ENCODE measurements at regions not wholly inside any gene's neighbourhood (a gene's known extent, or its start where the extent isn't known, plus 50 kb on each side); places are given as distances from the start of the nearest gene placed in this dataset.

GRCh38 chr13:63139277-63139676, 1723.6 kb upstream of the PCDH20 start:
- no peaks in the 10 kb centered on the region for H3K27me3 ChIP-seq
- no peak overlapping the region for H3K4me2 ChIP-seq
- H3K27ac ChIP-seq = no peak overlapping the region; a peak in 1 of 22 replicates
- no peaks in the 10 kb centered on the region for H3K36me3 ChIP-seq
- no peak overlapping the region for H3K9ac ChIP-seq
- H3K9me3 ChIP-seq (replicated peaks in 1 of 11) = peaks cover 0 to 5% (median 0%) of the 10 kb centered on the region in 11 experiments; a peak in 1 of 22 replicates
- no peaks in the 10 kb centered on the region for H3K4me1 ChIP-seq
- H4K20me1 ChIP-seq = no peaks in the 10 kb centered on the region
- TF ChIP-seq Cebpa-rat (IDR thresholded peaks at IDR 0.05) = no peak
- no peak overlapping the region for H3K4me3 ChIP-seq

GRCh38 chr13:63129995-63130394, 1714.3 kb upstream of the PCDH20 start:
- Histone ChIP-seq H3K9ac (no peak overlapping the region), H3K4me2 (no peak overlapping the region), H3K36me3 (no peaks in the 10 kb centered on the region), H3K9me3 (replicated peaks in 1 of 11) (no peaks in the 10 kb centered on the region), H3K27ac (no peak overlapping the region), H3K27me3 (no peaks in the 10 kb centered on the region), H3K4me1 (no peaks in the 10 kb centered on the region), H3K4me3 (no peak overlapping the region), H4K20me1 (no peaks in the 10 kb centered on the region)
- TF ChIP-seq Cebpa-rat (IDR thresholded peaks at IDR 0.05) = no peak

- TF ChIP-seq Cebpa-rat (IDR thresholded peaks at IDR 0.05) = no peak
- no peaks in the 10 kb centered on the region for H4K20me1 ChIP-seq
- no peak overlapping the region for H3K9ac ChIP-seq
- H3K27ac ChIP-seq = no peak overlapping the region
- H3K4me2 ChIP-seq = no peak overlapping the region
- H3K27me3 ChIP-seq = no peaks in the 10 kb centered on the region
- no peaks in the 10 kb centered on the region for H3K36me3 ChIP-seq
- H3K9me3 ChIP-seq (replicated peaks in 1 of 11) = no peaks in the 10 kb centered on the region
- no peaks in the 10 kb centered on the region for H3K4me1 ChIP-seq
- no peak overlapping the region for H3K4me3 ChIP-seq
Measured at GRCh38 chr13:63128716-63129115, 1713.1 kb upstream of the PCDH20 start.

- no peaks in the 10 kb centered on the region for H3K4me1 ChIP-seq
- no peaks in the 10 kb centered on the region for H3K9me3 ChIP-seq (replicated peaks in 1 of 11)
- H3K36me3 ChIP-seq = no peaks in the 10 kb centered on the region
- no peaks in the 10 kb centered on the region for H4K20me1 ChIP-seq
- no peak overlapping the region for H3K4me3 ChIP-seq
- H3K9ac ChIP-seq = no peak overlapping the region
- H3K27me3 ChIP-seq = no peaks in the 10 kb centered on the region
- H3K4me2 ChIP-seq = no peak overlapping the region
- no peak overlapping the region for H3K27ac ChIP-seq
- no peak for TF ChIP-seq Cebpa-rat (IDR thresholded peaks at IDR 0.05)
Measured at GRCh38 chr13:63124863-63125262, 1709.2 kb upstream of the PCDH20 start.

- Histone ChIP-seq H3K4me3 (no peak overlapping the region), H3K9me3 (replicated peaks in 1 of 11) (no peaks in the 10 kb centered on the region), H3K4me1 (no peaks in the 10 kb centered on the region), H4K20me1 (no peaks in the 10 kb centered on the region), H3K4me2 (no peak overlapping the region), H3K27ac (no peak overlapping the region), H3K9ac (no peak overlapping the region), H3K36me3 (no peaks in the 10 kb centered on the region), H3K27me3 (no peaks in the 10 kb centered on the region)
- TF ChIP-seq Cebpa-rat (IDR thresholded peaks at IDR 0.05) = no peak
Measured at GRCh38 chr13:63120883-63121282, 1705.2 kb upstream of the PCDH20 start.

GRCh38 chr13:63117710-63118109, 1702.1 kb upstream of the PCDH20 start:
- H3K36me3 ChIP-seq = no peaks in the 10 kb centered on the region
- H4K20me1 ChIP-seq = no peaks in the 10 kb centered on the region
- H3K4me3 ChIP-seq = no peak overlapping the region
- H3K9ac ChIP-seq = no peak overlapping the region
- no peaks in the 10 kb centered on the region for H3K27me3 ChIP-seq
- H3K9me3 ChIP-seq (replicated peaks in 1 of 11) = no peaks in the 10 kb centered on the region
- H3K27ac ChIP-seq = no peak overlapping the region
- no peak overlapping the region for H3K4me2 ChIP-seq
- no peak for TF ChIP-seq Cebpa-rat (IDR thresholded peaks at IDR 0.05)
- H3K4me1 ChIP-seq = no peaks in the 10 kb centered on the region

- TF ChIP-seq Cebpa-rat (IDR thresholded peaks at IDR 0.05) = no peak
- H3K4me2 ChIP-seq = no peak overlapping the region
- H3K27ac ChIP-seq = no peak overlapping the region
- no peaks in the 10 kb centered on the region for H3K4me1 ChIP-seq
- no peaks in the 10 kb centered on the region for H3K36me3 ChIP-seq
- H3K9me3 ChIP-seq (replicated peaks in 1 of 11) = no peaks in the 10 kb centered on the region
- H3K4me3 ChIP-seq = no peak overlapping the region
- H3K27me3 ChIP-seq = no peaks in the 10 kb centered on the region
- no peaks in the 10 kb centered on the region for H4K20me1 ChIP-seq
- no peak overlapping the region for H3K9ac ChIP-seq
Measured at GRCh38 chr13:63112799-63113395, 1697.2 kb upstream of the PCDH20 start.

GRCh38 chr13:63110466-63110865, 1694.8 kb upstream of the PCDH20 start:
- H3K36me3 ChIP-seq = no peaks in the 10 kb centered on the region
- H3K4me2 ChIP-seq = no peak overlapping the region
- no peaks in the 10 kb centered on the region for H4K20me1 ChIP-seq
- H3K27me3 ChIP-seq = no peaks in the 10 kb centered on the region
- no peak for TF ChIP-seq Cebpa-rat (IDR thresholded peaks at IDR 0.05)
- H3K9me3 ChIP-seq (replicated peaks in 1 of 11) = no peaks in the 10 kb centered on the region
- no peak overlapping the region for H3K9ac ChIP-seq
- no peak overlapping the region for H3K27ac ChIP-seq
- no peak overlapping the region for H3K4me3 ChIP-seq
- no peaks in the 10 kb centered on the region for H3K4me1 ChIP-seq

- H3K4me3 ChIP-seq = no peak overlapping the region
Measured at GRCh38 chr13:63107179-63107943, 1691.7 kb upstream of the PCDH20 start.

GRCh38 chr13:63094717-63095116, 1679.1 kb upstream of the PCDH20 start:
- H3K9me3 ChIP-seq (replicated peaks in 1 of 11) = peaks cover 0 to 4% (median 0%) of the 10 kb centered on the region in 11 experiments; a peak in 1 of 22 replicates
- H3K4me3 ChIP-seq = no peak overlapping the region
- H4K20me1 ChIP-seq = no peaks in the 10 kb centered on the region
- TF ChIP-seq Cebpa-rat (IDR thresholded peaks at IDR 0.05) = no peak
- H3K27me3 ChIP-seq = no peaks in the 10 kb centered on the region
- H3K27ac ChIP-seq = no peak overlapping the region
- peaks cover 0 to 6% (median 5%) of the 10 kb centered on the region in 10 experiments; a peak in 10 of 20 replicates for H3K4me1 ChIP-seq
- H3K9ac ChIP-seq = no peak overlapping the region
- no peak overlapping the region for H3K4me2 ChIP-seq
- H3K36me3 ChIP-seq = no peaks in the 10 kb centered on the region

More at GRCh38 chr13:63107179-63107943, 1691.7 kb upstream of the PCDH20 start:
- Histone ChIP-seq H3K4me1 (no peaks in the 10 kb centered on the region), H4K20me1 (no peaks in the 10 kb centered on the region), H3K27ac (no peak overlapping the region), H3K4me2 (no peak overlapping the region), H3K9me3 (replicated peaks in 1 of 11) (no peaks in the 10 kb centered on the region), H3K9ac (no peak overlapping the region), H3K36me3 (no peaks in the 10 kb centered on the region), H3K27me3 (no peaks in the 10 kb centered on the region)
- no peak for TF ChIP-seq Cebpa-rat (IDR thresholded peaks at IDR 0.05)
